ENCODE measurements at regions not wholly inside any gene's neighbourhood (a gene's known extent, or its start where the extent isn't known, plus 50 kb on each side); places are given as distances from the start of the nearest gene placed in this dataset.

- TF ChIP-seq ZNF274 (IDR thresholded peaks at IDR 0.05; ENCODE audit: low read depth, low read length), result no peak
- no peak overlapping the region for H3K4me3 ChIP-seq (ENCODE audit: low read length)
Measured at GRCh38 chr10:56599201-56599600, 238.1 kb upstream of the ZWINT start.

DNA sequence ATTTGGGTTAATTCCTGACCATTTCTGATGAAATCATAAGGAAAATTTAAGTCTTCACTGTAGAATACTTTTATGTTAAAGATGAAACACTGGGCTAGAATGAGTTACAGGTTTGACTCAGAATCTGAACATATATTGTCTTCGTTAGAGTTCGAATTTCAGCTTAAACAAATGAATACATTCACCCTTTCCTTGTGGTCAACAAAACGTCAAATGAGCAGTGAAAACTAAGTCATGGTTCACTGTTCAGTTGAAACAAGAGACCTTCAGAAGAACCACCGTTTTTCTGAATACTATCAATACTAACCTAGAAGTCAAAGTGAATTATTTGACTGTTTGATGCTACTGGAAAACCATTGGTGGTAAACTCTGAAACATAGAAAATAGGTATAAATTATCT, 235.2 kb upstream of the ZWINT start:
- no peak for TF ChIP-seq ZNF274 (IDR thresholded peaks at IDR 0.05; ENCODE audit: low read depth, low read length)
- H3K4me3 ChIP-seq (ENCODE audit: low read length), result no peak overlapping the region

DNA sequence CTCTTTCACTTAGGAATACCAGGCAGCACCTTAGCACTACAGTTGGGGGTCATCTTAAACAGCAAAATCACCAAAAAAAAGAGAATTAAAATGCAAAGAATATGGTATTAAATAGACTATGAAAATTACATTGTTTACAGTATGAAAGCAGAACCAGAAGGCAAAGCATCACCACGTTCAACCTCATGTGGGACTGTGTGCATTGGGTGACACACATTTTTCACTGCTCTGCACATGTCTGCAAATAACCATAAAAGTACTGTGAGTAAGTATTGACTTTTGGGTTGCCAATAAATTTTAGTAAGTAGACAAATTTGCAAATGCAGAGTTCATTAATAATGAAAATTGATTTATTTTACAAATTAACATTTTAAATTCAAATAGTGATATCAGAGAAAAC, 232.1 kb upstream of the ZWINT start:
- no peak overlapping the region for H3K4me3 ChIP-seq (ENCODE audit: low read length)
- no peak for TF ChIP-seq ZNF274 (IDR thresholded peaks at IDR 0.05; ENCODE audit: low read depth, low read length)

- H3K4me3 ChIP-seq (ENCODE audit: low read length), result no peak overlapping the region
- no peak for TF ChIP-seq ZNF274 (IDR thresholded peaks at IDR 0.05; ENCODE audit: low read depth, low read length)
Measured at GRCh38 chr10:56586461-56586891, 225.4 kb upstream of the ZWINT start.

DNA sequence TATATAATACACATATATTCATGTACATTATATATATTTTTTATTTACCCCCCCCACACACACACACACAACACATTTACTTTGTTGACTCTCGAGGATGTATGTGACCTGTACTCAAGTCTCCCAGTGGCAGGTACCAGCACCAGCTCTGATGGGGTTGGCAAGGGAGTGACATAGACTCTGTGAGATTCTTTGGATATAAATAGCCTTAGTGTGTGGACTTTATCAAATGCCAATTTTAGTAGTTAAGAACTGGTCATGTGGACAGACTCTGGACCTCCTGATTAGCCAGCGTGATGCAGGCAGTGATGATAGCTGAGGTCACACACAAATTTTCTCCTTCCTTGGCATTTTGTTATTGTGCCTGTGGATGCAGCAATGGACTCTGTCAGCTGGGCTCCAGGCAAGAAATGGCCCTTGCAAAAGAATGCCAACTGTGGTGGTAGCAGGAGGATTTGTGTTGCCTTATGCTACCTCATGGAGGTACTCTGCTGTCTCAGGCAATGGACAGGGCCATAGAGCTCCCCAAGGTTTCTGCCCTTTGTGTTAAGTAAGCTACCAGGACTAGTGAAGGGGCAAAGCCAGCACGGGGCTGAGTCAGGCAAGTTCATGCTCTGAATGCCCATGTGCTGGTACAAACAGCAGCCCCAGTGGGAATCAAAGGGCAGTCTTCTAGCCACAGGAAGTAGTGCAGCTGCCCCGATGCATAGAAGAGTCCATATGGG, 224.6 kb upstream of the ZWINT start:
- TF ChIP-seq ZNF274 (IDR thresholded peaks at IDR 0.05; ENCODE audit: low read depth, low read length), result no peak
- H3K4me3 ChIP-seq (ENCODE audit: low read length), result no peak overlapping the region

- no peak overlapping the region for H3K4me3 ChIP-seq (ENCODE audit: low read length)
- no peak for TF ChIP-seq ZNF274 (IDR thresholded peaks at IDR 0.05; ENCODE audit: low read depth, low read length)
Measured at GRCh38 chr10:56583316-56583715, 222.3 kb upstream of the ZWINT start.

DNA sequence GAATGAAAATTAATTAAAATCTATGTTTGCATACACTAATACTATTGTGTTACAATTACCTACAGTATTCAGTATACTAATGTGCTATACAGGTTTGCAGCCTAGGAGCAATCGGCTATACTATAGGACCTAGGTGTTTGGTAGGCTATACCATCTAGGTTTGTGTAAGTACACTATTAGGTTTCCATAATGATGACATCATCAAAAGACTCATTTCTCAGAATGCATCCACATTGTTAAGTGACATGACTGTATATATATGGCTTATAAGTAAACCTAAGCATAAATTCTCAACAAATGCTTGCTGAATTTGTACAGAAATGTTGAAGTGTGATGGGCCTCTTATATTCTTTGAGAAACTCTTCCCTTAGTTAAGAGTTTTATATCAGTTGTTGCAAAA, 206.5 kb upstream of the ZWINT start:
- TF ChIP-seq ZNF274 (IDR thresholded peaks at IDR 0.05; ENCODE audit: low read depth, low read length), result no peak
- H3K4me3 ChIP-seq (ENCODE audit: low read length), result no peak overlapping the region

DNA sequence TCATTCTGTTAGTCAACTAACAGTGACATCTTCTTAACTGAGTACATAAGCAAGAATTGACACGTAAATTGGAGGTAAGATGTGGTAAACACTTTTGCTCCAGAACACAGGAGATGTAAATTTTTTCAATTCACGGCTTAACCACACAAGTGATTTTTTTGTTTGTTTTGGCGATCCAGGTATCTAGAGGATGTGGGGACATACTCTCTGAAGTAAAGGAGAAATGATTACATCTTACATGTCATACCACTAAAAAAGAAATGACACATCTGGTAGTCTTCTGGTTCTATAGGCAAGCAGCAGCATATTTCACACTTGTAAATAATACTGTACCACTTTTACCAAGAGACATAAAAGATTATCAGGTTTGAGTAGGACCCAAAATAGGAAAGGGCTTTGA, 200.3 kb upstream of the ZWINT start:
- no peak overlapping the region for H3K4me3 ChIP-seq (ENCODE audit: low read length)
- no peak for TF ChIP-seq ZNF274 (IDR thresholded peaks at IDR 0.05; ENCODE audit: low read depth, low read length)

DNA sequence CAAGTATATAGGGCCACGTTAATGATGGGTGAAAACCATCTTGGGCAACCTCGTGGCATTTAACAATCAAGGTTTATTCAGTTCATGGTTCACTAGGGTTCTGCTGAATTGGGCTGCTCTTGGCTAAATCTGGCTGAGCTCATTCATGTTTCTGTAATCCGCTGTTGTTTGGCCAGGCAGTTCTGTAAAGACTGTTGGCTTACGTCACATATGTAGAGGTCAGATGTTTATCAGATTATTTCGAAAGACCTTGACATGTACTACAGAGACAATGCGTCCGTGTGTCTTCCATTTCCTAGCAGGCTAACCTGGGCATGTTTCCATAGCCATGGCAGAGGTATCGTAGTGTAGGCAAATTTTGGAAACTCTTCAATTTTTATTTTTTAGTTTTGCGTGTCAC, 190.0 kb upstream of the ZWINT start:
- no peak for TF ChIP-seq ZNF274 (IDR thresholded peaks at IDR 0.05; ENCODE audit: low read depth, low read length)
- H3K4me3 ChIP-seq (ENCODE audit: low read length), result no peak overlapping the region

DNA sequence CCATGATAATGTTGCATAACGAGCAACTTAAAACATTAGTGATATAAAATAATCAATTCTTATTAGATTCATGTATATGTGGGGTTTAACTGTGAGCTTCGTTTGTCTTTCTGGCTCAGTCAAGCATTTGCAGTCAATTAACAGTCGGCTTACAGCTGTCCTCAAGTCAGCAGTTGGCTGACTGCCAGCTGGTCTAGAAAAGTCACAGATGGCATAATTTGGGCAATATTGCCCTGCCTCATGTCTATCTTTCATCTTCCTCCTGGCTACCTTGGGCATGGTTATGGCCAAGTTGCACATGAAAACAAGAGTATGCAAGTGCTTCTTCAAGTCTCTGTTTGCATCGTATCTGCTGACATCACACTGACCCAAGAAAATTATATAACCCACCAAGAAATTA, 186.1 kb upstream of the ZWINT start:
- no peak for TF ChIP-seq ZNF274 (IDR thresholded peaks at IDR 0.05; ENCODE audit: low read depth, low read length)
- no peak overlapping the region for H3K4me3 ChIP-seq (ENCODE audit: low read length)

DNA sequence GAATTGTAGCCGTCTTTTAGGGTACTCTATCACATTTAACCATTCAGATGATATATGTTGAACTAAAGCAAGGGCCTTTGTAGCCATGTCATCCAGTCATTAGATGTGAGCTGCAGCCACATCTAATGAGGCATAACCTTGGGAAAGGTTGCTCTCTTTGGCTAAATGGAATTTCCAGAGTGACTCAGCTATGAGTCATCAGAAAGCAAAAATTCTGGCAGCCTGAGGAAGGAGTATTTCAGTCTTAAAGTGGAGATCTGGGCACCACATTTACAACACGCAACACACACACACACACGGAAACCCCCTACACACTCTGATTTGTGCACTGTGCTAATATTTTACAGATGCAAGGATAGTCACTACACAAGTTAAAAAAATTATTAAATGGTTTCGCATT, 176.9 kb upstream of the ZWINT start:
- H3K4me3 ChIP-seq (ENCODE audit: low read length), result no peak overlapping the region
- no peak for TF ChIP-seq ZNF274 (IDR thresholded peaks at IDR 0.05; ENCODE audit: low read depth, low read length)

GRCh38 chr10:56522166-56522565, 161.1 kb upstream of the ZWINT start:
- TF ChIP-seq ZNF274 (IDR thresholded peaks at IDR 0.05; ENCODE audit: low read depth, low read length), result no peak
- H3K4me3 ChIP-seq (ENCODE audit: low read length), result no peak overlapping the region

GRCh38 chr10:56508562-56508961, 147.5 kb upstream of the ZWINT start:
- no peak overlapping the region for H3K4me3 ChIP-seq (ENCODE audit: low read length)
- TF ChIP-seq ZNF274 (IDR thresholded peaks at IDR 0.05; ENCODE audit: low read depth, low read length), result no peak

DNA sequence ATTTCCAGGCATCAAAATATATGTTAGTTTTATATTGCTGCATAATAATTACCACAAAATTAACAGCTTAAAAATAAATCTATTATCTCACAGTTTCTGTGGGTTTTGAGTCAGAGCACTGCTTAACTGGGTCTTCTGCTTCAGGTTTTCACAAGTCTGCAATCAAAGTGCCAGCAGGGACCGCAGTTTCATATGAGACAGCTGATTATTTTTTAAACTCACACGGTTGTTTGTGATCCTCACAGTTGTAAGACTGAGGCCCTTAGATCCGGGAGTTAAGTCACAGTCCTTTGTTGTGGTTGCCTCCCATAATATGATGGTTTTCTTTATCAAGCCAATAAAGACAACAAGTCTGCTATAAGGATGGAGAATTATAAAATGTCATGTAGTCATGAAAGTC, 146.0 kb upstream of the ZWINT start:
- no peak for TF ChIP-seq ZNF274 (IDR thresholded peaks at IDR 0.05; ENCODE audit: low read depth, low read length)
- H3K4me3 ChIP-seq (ENCODE audit: low read length), result no peak overlapping the region

- TF ChIP-seq ZNF274 (IDR thresholded peaks at IDR 0.05; ENCODE audit: low read depth, low read length), result no peak
- H3K4me3 ChIP-seq (ENCODE audit: low read length), result no peak overlapping the region
Measured at GRCh38 chr10:56505555-56505954, 144.5 kb upstream of the ZWINT start.

GRCh38 chr10:56496186-56496486, 135.1 kb upstream of the ZWINT start:
- TF ChIP-seq ZNF274 (IDR thresholded peaks at IDR 0.05; ENCODE audit: low read depth, low read length), result no peak
- H3K4me3 ChIP-seq (ENCODE audit: low read length), result no peak overlapping the region

All from GM08714 (cell line).